ENCODE measurements at regions not wholly inside any gene's neighbourhood (a gene's known extent, or its start where the extent isn't known, plus 50 kb on each side); places are given as distances from the start of the nearest gene placed in this dataset.

GRCh38 chr9:83142389-83142788, 79.4 kb upstream of the RASEF start (continued):
- no peak for TF ChIP-seq REST (IDR thresholded peaks at IDR 0.05; ENCODE audit: low read depth, low read length)

- TF ChIP-seq MEF2A (IDR thresholded peaks at IDR 0.05; ENCODE audit: borderline replicate concordance, low read depth) = no peak
- TF ChIP-seq IRF3 (IDR thresholded peaks at IDR 0.05; ENCODE audit: low read depth, low read length) = no peak
- TF ChIP-seq TAF1 (IDR thresholded peaks at IDR 0.05; ENCODE audit: borderline replicate concordance, low read depth, low read length) = no peak
- no peak for DNase-seq
- H3K27me3 ChIP-seq (ENCODE audit: insufficient read depth) = no peaks in the 10 kb centered on the region
- H3K4me3 ChIP-seq (ENCODE audit: low read depth in 2 of 2, low read length in 1 of 2) = no peak overlapping the region
- H2AFZ ChIP-seq (ENCODE audit: low read depth) = no peak overlapping the region
- H3K9me3 ChIP-seq = no peaks in the 10 kb centered on the region
- no peaks in the 10 kb centered on the region for H3K79me2 ChIP-seq (ENCODE audit: insufficient read depth)
- CTCF ChIA-PET = no interaction called here
- H3K9ac ChIP-seq = no peak overlapping the region
- H3F3A ChIP-seq (replicated peaks; ENCODE audit: insufficient read depth) = no peaks in the 10 kb centered on the region
- H3K36me3 ChIP-seq (replicated peaks in 1 of 2; ENCODE audit: control insufficient read depth in 1 of 2, insufficient read depth in 2 of 2, low read length in 1 of 2) = no peaks in the 10 kb centered on the region
- no peaks in the 10 kb centered on the region for H3K4me1 ChIP-seq (ENCODE audit: control insufficient read depth in 1 of 2, insufficient read depth in 2 of 2, low read depth in 1 of 2, low read length in 1 of 2)
- no peaks in the 10 kb centered on the region for H3K9me2 ChIP-seq
- no peak overlapping the region for H3K4me2 ChIP-seq
- POLR2A ChIA-PET = no interaction called here
- H3K27ac ChIP-seq (ENCODE audit: low read depth in 2 of 2, low read length in 1 of 2) = no peak overlapping the region
- no peaks in the 10 kb centered on the region for H4K20me1 ChIP-seq (ENCODE audit: insufficient read depth)
These were observed 78.9 kb upstream of the RASEF start for GRCh38 chr9:83141887-83142286.

- ChIA-PET POLR2A (no interaction called here), CTCF (no interaction called here)
- 56% methylated on average over 1 of the region's 1 CpG for WGBS (ENCODE audit: low lambda C conversion rate)
- Histone ChIP-seq H3K4me1 (ENCODE audit: control insufficient read depth in 1 of 2, insufficient read depth in 2 of 2, low read depth in 1 of 2, low read length in 1 of 2) (no peaks in the 10 kb centered on the region), H2AFZ (ENCODE audit: low read depth) (no peak overlapping the region), H3K9me2 (no peaks in the 10 kb centered on the region), H3K9ac (no peak overlapping the region), H3K4me3 (ENCODE audit: low read depth in 2 of 2, low read length in 1 of 2) (no peak overlapping the region), H3K4me2 (no peak overlapping the region), H3K9me3 (no peaks in the 10 kb centered on the region), H3K27ac (ENCODE audit: low read depth in 2 of 2, low read length in 1 of 2) (no peak overlapping the region), H3K27me3 (ENCODE audit: insufficient read depth) (no peaks in the 10 kb centered on the region), H3K36me3 (replicated peaks in 1 of 2; ENCODE audit: control insufficient read depth in 1 of 2, insufficient read depth in 2 of 2, low read length in 1 of 2) (no peaks in the 10 kb centered on the region), H4K20me1 (ENCODE audit: insufficient read depth) (no peaks in the 10 kb centered on the region), H3F3A (replicated peaks; ENCODE audit: insufficient read depth) (no peaks in the 10 kb centered on the region), H3K79me2 (ENCODE audit: insufficient read depth) (no peaks in the 10 kb centered on the region)
- no peak for DNase-seq
- TF ChIP-seq RFX5 (IDR thresholded peaks at IDR 0.05; ENCODE audit: low read length) (no peak), REST (IDR thresholded peaks at IDR 0.05; ENCODE audit: low read depth, low read length) (no peak), ZBTB33 (IDR thresholded peaks at IDR 0.05; ENCODE audit: borderline replicate concordance, low read depth) (no peak), JUND (IDR thresholded peaks at IDR 0.05) (no peak), YY1 (IDR thresholded peaks at IDR 0.05; ENCODE audit: low read depth) (no peak), NFIC (IDR thresholded peaks at IDR 0.05; ENCODE audit: borderline replicate concordance) (no peak), EZH2phosphoT487 (IDR thresholded peaks at IDR 0.05; ENCODE audit: borderline replicate concordance, low read depth) (no peak), USF2 (IDR thresholded peaks at IDR 0.05; ENCODE audit: borderline replicate concordance, low read depth, low read length) (no peak), RXRA (IDR thresholded peaks at IDR 0.05; ENCODE audit: borderline replicate concordance, low read depth) (no peak), GABPA (IDR thresholded peaks at IDR 0.05; ENCODE audit: low read depth) (no peak), TCF12 (IDR thresholded peaks at IDR 0.05) (no peak), RAD21 (IDR thresholded peaks at IDR 0.05; ENCODE audit: low read length) (no peak), FOXJ3 (CRISPR knock-in tag; IDR thresholded peaks at IDR 0.05) (no peak)
These were observed 77.1 kb upstream of the RASEF start for GRCh38 chr9:83140061-83140460.

Measured in SK-N-SH (cell line).